Right hindlimb (tissue), 1 donor: ENCODE measurements at regions not wholly inside any gene's neighbourhood (a gene's known extent, or its start where the extent isn't known, plus 50 kb on each side); places are given as distances from the start of the nearest gene placed in this dataset.
"Not testable (repeated sequence)": the region's sequence is repeated elsewhere in the genome, so short reads cannot be mapped to it uniquely, and the experiment has no call there.

Experiments
- DNase-seq: peaks from one replicate; pipeline ENCODE4 v3.0.0-alpha.2; 2018

DNA sequence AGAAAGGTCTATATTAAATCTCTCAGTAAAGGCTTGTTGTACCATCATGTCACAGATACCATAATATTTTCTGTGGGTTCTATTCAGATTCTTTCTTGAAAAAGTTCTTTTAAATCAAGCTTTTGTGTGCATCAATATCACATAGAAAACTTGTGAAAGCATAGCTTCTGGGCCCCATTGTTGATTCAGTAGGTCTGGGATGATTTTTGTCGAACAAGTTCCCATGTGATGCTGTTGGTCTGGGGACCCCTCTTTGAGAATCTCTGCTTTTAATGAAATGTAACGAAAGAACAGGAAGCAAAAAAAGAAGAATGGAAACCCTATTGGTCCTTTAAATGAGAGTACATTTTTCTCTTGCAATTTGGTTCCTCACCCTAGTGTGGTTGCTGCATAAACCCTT, 597.7 kb upstream of the CITED2 start:
- no peak for DNase-seq

DNA sequence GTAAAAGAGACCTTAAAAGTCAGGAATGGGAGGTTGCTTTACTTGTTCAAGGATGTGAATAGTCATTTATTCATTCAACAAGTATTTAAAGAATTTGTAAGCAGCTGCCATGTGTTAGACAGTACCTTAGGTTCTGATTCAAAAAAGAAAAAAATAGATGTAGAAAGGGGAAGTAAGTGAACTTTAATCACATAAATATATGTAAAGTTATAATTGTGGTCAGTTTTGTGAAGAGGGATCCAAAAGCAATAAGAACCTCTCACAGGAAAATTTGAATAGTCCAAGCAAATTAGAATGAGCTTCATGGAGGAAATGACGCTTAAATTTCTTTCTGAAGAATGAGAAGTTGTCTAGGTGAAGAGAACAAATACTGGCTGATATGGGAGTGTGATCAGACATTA, 596.1 kb upstream of the CITED2 start:
- no peak for DNase-seq

DNA sequence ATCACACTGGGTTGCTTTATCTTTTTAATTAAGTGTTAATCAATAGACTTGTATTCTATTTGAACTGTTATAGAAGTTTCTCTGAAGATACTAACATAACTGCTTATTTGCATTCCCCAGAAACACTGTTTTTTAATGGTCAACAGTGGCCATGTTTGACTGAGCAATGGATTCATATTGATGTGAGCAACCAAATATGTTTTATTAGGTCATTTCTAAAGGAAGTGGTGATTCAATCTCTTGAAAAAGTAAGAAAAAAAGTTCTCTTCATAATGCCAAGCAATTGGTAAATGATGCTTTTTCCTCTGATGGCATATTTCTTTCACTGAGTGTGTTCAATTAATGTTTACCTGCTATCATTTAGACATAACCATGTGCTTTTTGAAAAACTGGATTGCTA, 593.0 kb upstream of the CITED2 start:
- no peak for DNase-seq

DNA sequence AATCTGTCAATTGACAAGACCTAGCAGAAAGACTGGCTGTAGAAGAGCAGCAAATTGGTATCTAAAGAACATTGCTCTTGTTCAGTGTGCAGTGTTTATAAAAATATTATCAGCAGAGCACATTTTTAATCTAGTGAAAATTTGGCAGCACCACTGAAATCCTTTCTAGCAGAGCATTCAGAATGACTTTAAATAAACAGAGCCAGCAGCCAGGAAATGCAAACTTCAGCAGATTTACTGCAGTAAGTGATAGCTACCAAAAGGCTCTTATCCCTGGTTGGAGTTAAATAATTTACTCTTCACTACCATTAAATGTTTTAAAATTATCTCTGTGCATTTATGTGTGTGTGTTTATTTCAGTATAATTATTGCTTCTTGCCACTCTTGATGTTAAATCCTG, 590.9 kb upstream of the CITED2 start:
- DNase-seq = no peak

DNA sequence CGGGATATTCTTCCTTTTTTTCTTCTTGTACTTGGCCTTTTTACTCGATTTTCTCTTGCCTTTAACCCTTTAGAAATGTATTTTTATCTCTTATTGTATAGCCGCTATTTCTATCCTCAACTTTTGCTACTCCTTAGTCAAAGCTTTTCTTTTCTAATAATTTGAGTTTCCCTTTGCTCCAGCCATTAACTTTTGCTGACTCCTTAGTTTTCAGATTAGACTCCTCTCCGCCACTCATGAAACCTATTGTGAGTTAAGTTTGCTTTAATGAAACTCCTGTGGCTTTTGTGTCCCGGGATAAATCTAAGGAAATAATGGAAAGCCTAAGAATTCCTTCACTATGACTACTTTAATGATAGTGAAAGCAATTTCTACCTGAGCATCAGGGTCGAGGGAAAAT, 590.3 kb upstream of the CITED2 start:
- DNase-seq = no peak

DNA sequence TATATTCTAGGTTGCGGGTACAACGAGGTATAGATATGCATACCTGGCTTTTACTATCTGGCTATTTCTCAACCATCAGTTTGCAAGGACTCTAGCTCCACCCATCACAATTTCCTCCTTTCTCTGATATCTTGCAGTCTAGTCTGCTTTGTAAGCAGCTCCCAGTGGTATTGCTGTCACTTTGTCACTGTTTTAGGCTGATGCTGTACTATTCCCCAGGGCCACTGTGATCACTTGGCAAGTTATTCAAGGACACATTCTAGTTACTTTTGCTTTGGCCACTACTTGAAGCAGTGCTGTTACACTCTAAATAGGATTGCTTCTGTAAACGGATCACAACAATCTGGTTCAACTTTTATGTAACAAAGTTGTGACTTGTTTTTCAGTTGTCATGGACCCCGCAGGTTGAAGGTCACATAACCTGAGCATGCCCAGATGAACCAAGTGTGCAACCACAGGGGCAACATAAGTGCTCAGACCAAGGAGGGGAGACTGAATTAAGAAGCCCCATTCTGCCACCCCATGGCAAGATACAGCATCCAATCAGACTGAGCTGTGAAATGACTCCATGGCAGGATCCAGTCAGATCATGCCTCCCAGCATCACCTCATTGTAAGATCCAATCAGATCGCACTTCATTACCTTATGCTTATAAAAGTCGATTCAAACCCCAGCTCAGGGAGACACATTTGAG, 588.4 kb upstream of the CITED2 start:
- DNase-seq = no peak

DNA sequence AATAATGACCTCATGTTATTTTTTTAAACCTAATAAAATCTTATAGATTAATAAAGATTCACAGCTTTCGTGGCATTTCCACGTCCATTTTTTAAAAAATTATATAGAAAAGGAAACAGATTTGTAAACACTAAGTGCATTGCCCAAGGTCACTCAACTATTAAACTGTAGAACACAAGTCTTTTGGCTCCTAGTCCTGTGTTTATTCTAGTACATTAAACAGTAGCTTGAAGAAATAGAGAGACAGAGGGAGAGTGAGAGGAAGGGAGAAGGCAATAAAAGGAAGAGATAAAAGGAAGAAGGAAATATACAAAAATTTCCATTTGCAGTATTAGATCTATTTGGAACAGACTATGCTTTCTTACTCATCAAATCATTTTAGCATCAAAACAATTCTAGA, 586.7 kb upstream of the CITED2 start:
- DNase-seq = no peak

DNA sequence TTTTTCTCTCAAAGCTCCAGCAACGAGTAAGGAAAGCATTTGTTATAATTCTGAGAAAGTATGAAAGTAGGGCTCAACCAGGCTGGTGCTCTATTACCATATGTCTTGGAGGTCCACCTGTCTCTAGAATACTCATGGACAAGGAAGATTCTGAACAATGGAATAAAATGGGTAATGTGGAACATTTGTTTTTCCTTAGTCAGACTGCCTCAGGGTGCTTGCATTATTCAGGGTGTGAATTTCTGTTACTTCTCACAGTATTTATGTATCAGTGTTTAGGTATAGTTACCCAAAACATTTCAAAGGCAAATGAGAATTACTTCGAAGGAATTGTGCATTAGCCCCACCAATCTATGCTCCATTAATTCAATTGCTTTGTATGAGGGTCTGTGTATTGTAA, 586.2 kb upstream of the CITED2 start:
- no peak for DNase-seq

DNA sequence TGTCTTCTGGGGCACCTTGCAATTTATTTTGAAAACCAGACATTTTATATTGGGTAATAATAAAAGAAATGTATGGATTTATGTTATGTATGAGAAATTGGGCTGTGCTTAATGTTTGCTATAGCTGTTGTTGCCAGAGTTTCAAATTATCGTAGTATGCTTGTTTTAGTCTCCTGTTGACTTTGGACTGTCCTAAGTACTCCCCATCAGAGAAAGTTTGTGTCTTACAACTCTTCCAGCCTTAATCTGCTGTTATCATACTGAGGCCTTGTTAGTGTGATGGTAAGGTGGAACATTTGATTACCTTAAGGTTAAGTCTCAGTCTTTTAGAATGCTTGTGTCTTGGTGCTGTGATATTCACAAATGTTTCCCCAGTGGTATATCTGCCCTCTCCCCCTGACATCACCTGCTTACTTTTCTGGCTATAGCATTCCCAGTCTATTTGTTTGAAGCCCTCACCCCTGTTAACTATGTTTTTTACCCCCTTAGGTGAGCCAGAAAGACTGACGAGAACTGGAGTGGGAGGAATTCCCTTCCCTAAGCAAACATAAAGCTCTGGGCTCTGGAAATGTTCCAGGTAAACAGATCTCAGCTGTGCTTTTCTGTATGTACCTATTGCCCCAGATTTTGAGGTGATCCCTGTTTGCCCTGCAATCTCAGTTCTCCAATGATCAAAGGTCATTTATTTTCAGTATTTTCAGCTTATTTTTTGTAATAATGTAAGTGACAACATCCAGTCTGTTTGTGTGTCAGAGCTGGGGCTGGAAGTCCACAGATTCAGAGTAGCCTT, 581.1 kb upstream of the CITED2 start:
- no peak for DNase-seq

DNA sequence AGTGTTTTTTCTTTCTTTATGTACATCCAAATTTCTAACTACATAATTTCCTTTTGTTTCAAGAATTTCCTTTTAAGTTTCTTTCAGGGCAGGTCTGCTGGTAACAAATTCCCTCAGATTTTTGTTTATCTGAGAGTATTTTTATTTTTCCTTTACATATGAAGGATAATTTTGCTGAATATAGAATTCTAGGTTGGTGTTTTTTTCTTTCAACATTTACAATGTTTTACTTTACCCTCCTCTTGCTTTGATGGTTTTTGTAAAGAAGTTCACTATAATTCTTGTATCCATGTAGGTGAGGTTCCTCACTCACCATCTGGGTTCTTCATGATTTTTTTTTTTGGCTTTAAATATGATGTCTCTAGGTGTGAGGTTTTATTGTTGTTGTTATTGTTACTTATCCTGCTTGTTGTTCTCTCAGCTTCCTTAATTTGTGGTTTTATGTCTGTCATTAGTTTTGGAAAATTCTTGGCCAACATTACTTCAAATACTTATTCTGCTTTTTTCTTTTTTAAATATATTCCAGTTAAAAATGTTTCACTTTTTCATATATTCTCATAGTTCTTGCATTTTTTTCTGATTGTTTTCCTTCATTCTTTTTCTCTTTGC, 580.1 kb upstream of the CITED2 start:
- DNase-seq = no peak

DNA sequence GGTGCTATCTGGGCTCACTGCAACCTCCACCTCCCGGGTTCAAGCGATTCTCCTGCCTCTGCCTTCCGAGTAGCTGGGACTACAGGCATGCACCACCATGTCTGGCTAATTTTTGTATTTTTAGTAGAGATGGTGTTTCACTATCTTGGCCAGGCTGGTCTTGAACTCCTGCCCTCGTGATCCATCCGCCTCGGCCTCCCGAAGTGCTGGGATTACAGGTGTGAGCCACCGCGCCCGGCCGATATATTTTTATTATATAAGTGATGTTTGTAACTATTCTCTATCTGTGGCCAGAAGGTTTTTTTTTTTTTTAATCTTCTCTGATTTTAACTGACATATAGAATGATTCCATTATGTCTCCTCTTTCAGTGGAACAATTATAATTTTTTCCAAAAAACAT, 579.3 kb upstream of the CITED2 start:
- DNase-seq = not testable (repeated sequence)

DNA sequence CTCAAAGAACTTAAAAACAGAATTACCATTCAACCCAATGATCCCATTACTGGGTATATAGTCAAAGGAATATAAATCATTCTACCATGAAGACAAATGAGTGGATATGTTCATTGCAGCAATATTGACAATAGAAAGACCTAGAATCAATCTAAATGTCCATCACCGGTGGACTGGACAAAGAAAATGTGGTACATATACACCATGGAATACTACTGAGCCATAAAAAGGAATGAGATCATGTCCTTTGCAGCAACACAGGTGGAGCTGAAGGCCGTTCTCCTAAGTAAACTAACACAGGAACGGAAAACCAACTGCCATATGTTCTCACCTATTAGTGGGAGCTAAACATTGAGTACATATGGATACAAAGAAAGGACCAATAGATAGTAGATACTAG, 576.7 kb upstream of the CITED2 start:
- DNase-seq = no peak

DNA sequence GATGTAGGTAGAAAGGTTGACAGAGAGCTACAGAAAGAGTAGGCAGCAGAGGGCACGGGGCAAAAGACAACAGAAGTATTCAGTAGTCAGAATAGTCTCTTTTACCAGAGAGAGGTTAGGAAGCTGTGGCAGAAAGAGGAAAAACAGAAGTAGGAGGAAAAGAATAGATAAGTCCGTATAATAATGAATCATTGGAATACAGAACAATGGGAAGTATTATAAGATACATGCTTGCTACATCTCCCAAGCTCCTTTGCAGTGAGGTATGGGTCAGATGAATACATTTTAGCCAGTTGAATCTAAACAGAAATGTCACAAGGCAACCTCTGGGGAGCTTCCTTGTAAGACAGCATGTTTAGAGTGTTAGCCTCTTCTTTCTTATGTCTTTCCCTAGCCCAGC, 570.5 kb upstream of the CITED2 start:
- no peak for DNase-seq

DNA sequence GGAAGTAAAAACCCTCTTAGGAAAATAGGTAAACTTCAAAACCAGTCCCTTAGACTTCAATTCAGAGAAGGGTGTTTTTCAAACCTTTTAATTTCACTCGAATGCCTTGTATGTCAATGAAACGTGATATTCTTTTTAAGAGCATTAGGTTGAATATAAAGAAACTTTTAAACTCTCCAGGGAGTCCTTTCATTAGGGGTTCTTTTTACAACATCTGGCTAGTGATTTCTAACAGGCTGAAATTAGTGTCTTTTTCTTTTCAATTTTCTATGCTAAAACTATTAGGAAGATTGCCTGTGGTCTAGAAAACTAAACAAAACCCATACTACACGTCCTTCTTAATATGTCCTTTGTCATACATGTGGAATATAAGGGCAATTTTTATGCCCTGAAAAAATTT, 569.7 kb upstream of the CITED2 start:
- DNase-seq = no peak

DNA sequence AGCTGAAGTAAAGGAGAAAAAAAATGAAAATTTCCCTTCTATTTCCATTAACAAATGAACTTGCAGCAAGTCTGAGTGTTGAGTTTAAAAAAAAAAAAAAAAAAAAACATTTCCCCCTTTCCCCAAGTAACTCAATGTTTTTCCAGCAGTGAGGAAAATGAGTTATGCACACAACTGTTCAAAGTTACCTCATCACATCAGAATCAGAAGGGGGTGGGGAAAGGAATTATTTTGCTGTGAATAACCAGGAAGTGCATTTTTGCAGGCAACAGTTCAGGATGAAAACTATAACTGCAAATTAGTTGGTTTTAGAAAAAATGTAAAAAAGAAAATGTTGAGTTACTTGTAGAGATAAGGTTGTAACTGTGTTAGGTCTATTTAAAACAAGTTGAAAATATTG, 568.9 kb upstream of the CITED2 start:
- DNase-seq = no peak

DNA sequence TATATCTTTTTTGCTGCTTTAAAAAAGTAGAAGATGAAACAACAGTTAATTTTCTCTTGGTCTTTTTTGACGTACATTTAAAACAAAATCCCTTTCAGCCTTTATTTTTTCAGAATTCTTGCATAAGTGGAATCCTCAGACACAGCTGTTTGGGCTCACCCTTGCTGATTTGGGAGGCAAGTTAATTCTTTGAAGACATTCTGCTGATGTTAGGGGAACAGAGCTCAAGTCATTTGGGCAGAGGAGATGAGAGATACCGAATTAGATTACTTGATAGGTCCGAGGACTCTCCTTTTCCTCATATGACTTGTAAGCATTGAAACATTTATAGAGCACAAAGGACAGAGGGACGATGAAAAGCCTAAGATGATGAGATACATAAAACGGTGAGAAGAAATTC, 567.9 kb upstream of the CITED2 start:
- DNase-seq = no peak

DNA sequence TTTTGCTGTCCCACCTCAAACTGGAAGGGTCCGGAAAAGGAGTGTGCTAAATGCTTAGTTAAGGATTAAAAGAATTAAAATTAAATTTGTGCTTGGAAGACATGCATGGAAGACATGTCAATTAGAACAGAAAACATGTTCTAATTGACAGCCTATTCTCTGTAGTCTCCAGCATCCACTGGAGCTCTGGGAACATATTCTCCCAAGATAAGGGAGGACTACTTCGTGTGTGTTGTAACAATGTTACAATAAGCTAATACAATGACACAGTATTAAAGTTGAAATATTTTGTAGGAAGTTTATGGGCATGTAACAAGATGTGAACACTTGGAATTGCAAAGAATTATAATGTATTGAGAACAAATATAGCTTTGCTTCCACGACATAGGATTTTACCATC, 567.4 kb upstream of the CITED2 start:
- DNase-seq = no peak

DNA sequence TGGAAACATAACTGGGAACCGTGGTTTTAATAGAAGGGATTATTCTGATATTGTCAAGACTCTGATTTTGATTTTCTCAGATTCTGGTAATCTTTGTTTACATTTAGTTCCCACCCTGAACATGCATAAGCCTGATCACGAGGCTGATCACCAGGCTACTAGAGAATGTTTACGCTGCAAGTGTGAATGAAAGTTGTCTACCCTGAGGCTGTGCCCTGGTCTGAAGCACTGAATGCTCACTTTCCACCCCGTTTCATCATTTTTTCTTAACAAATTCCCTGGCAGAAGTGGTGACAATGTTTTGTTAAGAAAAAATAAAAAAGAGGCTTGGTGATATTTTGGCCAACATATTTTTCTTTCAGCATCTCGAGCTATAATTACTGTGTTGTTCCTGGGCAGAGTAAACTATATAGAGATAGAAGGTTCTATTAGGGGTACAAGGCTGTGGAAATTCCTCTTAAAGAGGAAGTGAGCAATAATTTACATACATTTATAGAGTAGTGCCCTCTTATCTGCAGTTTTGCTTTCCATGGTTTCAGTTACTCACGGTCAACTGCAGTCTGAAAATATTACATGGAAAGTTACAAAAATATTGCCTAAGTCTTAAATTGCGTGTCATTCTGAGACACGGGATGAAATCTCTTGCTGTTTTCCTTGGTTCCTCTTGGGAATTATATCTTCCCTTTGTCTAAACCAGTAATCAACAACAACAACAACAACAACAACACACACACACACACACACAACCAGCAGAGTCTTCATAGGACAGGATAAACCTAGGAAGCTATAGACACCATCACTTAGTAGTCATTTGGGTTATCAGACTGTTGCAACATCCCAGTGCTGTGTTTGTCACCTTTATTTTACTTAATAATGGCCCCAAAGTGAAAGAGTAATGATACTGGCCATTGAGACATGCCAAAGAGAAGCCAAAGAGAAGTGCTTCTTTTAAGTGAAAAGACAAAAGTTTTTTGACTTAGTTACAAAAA, 566.6 kb upstream of the CITED2 start:
- no peak for DNase-seq

DNA sequence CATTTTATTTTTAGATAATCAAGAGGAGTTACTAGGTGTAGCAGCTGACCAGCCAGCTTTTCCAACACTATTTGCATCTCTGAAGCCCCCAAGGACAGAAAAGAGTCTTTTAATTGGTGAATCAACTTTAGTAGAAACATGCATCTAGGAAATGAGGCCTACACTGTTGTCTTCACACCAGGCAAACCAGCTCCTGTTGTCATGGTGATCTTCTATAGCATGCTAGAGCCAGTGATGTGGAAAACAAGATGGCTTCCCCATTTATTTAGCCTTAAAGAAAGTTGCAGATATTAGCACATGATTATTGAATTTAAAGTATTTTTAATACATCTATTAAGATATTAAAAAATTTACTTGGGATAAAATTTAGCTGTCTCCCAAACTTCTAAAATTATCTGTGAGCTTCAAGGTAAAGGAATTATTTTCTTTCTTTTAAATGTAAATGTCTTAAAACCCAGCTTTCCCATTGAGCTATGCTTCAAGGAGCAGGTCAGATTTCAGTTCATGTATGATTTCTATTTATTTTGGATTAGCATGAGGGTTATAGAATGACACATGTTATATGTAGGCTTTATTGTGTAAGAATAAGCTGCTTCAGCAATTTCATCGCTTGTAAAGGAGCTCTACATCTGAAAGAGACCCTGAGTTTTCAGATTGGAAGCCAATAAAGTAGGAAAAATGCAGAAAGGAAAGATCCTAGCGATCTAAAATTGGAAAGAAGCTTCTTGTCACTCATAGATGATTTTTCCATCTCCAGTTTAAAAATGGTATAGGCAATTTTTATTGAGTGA, 564.9 kb upstream of the CITED2 start:
- DNase-seq = no peak

DNA sequence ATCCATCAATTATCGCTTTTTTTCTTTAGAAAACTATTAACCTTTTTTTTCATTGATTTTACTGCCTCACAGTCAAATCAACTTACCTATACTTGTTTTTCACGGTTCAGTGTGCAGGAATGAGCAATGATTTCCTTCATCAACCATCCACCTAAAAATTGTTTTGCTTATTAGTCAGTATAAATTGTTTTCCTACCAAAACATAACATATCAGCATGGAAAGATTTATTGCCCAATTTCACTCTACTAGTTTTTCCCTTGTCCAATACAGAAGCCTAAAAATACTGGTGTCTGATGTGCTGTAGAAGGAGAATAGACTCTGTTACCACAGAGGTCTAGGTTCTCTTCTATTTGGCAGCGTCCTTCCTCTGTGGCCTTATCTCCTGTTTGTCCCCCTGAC, 558.2 kb upstream of the CITED2 start:
- no peak for DNase-seq

DNA sequence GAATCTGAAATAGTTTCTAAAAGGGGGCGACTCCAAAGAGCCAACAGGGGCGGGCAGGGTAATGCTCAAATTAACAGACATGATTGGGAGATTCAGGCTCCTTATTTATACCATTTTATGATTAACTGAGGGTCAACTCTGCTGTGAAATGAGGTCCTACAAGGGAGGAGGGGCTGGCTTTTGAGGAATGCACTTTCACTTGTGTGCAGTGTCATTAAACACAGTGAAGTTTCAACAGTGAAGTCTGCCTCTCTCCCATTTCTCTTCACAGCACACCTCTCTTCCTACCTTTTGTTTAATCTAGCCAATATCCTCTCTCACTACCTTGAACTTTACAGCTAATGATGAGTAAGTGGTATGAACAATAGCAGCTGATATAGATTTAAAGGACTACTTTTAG, 557.3 kb upstream of the CITED2 start:
- DNase-seq = no peak

DNA sequence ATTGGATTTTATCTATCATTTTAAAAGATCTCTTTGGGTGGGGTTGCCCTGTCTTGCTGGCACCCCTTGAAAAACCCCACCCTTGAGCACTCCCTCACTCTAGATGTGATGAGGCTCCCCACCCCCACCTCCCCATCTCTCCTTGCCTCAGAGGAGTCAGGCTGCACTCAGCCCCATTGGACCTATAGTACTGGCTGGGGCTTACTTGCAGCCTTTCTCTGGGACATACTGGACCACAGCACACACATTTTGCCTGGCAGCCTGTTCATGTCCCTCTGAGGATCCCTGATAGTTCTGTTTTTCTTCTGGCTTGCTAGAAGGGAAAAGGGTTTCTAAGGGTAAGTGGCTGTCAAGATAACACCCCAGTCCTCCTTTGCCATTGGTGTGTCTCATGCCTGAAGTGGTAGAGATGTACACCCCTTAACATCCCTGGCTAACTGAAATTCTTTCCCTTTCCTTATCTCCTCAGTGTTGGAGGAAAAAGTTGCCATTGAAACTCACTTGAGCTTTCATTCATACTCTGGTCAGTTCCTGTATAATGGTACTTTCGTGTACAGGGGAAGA, 553.4 kb upstream of the CITED2 start:
- no peak for DNase-seq
